ENCODE measurements at regions not wholly inside any gene's neighbourhood (a gene's known extent, or its start where the extent isn't known, plus 50 kb on each side); places are given as distances from the start of the nearest gene placed in this dataset.
A peak's percentile ranks its signal among the peaks of the same experiment; 100 is the strongest.
"Not testable (repeated sequence)": the region's sequence is repeated elsewhere in the genome, so short reads cannot be mapped to it uniquely, and the experiment has no call there.

DNA sequence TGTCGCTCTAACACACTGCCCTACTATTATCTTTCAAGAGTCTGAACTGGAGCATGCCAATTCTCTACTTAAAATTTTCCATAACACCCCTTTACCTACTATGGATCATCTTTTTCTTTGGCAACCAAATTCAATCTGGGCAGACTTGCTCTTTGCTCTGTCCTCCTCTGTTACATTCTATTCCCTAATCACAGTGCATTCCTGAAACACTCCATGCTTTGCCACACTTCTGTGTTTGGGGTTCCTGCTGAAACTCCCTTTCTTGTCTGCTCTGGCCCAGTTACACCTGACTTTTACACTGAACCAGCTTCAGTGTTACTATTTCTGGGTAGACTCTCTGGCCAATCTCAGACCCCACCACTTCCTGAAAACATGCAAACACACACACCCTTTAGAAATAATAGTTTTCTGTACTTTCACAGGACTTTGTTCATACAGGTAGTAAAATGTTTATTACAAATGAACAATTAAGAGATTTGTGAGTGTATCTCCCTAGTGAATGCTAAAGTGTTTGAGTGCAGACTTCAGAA, 119.9 kb upstream of the DCC start:
- no peak for DNase-seq

DNA sequence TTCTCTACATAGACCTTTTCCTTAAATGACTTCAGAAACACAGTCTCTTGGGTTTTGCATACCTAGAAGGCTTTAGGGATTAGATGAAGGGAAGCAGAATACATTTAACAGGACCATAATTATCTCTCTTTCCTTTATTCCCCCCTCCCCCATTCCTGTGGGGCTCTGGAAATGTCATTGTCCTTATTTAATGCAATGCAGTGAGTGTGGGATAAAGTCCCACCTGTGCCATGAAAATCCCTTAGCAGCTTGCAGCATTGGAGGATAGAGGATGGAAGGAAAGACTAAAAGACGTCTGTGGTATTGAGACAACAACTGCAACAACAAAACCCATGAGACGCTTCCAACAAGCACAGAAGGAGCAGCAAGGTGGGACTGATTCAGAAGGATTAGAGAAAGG, 117.8 kb upstream of the DCC start:
- DNase-seq: no peak

GRCh38 chr18:52227536-52227935, 112.5 kb upstream of the DCC start:
- DNase-seq: no peak

DNA sequence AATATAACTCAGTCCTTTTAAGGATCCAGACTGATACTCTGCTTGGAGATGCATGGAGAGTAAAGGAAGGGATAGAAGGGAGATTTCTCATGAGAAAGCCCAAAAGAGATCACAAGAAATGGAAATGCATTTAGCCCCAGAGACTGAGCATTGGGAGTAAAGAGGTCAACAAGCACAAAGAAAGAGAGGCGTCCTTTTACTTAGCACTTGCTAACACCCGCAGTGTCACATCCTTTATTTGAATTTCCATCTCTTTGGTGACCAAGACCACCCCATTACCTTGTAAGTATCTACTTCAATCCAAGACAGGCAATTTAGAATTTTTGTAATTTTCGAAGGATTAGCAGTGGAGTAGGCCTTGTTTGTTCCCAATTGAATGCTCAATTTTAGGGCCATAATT, 111.8 kb upstream of the DCC start:
- DNase-seq: no peak

DNA sequence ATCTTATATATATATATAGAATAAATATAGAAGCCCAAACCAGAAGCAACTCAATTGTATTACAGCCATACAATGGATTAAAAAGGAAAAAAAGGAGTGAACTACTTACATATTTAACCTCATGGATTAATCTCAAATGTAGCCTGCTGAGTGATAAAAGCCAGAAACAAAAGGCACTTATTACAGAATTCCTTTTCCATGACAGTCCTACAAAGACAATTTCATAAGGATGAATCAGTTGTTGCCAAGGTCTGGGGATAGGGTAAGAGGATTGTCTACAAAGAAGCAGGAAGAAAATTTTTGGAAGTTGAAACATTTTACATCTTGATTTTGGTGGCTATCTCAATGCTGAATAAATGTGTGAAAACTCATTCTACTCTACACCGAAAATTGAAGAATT, 103.9 kb upstream of the DCC start:
- no peak for DNase-seq

DNA sequence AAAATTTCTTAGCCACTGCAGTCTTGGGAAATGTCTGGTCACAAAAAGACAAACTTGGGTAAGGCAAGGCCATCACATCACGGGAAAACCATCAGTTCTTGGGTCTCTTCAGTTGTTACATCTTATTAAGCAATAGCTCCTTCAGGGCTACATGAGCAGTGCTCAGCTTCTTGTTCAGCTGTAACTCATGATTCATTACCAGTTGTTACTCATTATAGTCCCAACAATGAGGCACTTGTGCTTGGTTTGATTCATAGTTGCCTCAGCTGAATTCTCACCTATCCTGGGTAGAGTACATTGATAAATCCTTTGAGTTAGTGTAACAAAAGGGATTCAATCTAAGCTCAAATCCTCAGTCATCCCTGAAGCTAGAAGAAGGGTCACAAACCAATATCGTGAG, 102.4 kb upstream of the DCC start:
- no peak for DNase-seq

DNA sequence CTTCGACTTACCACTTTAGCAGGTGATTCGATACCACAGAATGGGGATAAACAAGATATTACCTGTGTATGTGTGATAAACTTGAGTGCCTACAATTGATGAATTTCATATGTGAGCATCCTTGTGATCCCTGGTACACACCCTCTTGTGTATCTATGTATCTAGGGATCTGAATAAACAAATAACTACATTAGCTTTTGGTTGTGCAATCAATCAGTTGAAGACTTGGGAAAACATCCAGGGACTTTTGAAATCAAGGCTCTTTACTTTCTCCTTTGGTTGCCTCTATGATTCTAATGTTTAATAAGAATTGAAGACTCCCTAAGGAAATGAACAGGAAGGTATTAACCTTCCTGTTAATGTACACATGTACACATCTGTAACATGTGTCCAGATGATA, 97.3 kb upstream of the DCC start:
- DNase-seq: no peak

DNA sequence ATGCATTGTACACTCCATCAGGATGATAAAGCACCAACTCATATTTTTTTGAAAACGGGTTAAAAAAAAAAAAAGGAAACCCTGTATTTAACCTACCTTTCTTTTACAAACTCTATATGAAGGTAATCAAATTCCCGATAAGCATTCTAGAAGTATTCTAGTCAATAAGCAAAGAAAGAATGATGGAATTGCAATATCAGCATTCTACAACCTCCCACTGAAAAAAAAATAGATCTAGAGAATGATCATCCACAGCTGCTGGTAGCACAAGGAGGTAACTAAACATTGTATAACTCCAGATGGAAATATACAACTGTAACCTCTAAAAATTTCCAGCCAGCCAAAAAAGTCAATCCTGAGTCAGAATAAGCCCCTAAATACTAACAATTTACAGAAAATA, 95.3 kb upstream of the DCC start:
- no peak for DNase-seq

GRCh38 chr18:52254367-52254766, 85.6 kb upstream of the DCC start:
- DNase-seq: no peak

DNA sequence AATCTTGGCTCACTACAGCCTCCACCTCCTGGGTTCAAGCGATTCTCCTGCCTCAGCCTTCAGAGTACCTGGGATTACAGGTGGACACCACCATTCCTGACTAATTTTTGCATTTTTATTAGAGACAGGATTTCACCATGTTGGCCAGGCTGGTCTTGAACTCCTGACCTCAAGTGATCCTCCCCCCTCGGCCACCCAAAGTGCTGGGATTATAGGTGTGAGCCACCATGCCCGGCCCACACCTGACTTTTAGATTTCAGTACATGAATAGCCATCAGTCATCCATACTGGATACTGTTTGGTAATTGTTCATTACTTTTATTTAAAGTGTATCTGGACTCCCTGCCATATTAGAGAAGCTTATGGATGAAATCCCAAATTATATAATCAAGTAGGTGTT, 82.6 kb upstream of the DCC start:
- not testable (repeated sequence) for DNase-seq

GRCh38 chr18:52275817-52276216, 64.2 kb upstream of the DCC start:
- no peak for DNase-seq

DNA sequence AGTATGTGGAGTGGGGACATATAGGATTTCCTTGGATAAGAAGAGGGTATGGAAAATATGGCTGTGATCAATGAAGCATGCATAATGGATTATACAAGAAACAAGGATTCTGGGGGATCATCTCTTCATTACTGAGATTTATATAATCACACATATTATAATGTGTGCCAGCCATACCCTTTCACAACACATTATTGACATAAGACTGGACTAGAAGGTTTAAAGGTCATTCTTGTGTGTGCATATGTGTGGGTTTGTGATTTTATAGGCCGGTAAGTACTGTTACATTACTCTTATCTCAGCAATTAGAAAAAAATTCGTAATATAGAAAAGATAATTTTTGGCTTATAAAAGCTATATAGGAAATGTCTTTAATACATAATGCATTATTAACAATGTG, 62.2 kb upstream of the DCC start:
- no peak for DNase-seq

- no peak for DNase-seq
Measured at GRCh38 chr18:52278191-52278590, 61.8 kb upstream of the DCC start.

DNA sequence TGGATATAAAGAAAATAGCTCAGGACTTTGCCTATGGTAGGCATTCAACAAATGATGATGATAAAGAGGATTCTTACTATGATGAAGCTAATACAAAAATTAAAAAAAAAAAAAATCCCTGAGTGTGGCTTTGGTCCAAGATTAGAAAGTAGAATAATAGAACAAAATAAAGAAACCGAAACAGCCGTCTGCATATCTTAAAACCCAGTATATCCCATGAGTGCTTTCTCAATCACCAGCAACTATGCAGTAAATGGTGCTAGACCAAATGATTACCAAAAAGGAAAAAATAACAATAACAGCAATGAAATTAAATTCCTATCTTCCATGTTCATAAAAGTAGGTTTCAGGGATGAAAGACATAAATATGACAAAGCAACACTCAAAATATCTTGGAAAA, 59.3 kb upstream of the DCC start:
- no peak for DNase-seq

DNA sequence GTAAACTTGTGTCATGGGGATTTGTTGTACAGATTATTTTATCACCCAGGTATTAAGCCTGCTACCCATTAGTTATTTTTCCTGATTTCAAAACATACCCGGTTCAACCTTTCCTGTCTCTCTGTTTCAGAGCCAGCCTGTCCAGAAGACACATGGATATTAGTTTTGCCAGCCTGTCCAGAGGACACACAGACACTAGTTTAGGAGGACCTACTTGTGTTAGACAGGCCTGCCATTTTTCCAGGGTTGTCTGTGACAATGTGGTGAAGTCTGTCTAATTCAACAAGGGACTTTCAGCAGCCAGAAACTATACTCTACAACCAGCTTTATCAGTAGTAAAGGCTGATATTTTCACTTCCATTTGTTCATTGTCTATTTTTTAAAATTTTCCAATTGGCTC, 56.1 kb upstream of the DCC start:
- DNase-seq: no peak

DNA sequence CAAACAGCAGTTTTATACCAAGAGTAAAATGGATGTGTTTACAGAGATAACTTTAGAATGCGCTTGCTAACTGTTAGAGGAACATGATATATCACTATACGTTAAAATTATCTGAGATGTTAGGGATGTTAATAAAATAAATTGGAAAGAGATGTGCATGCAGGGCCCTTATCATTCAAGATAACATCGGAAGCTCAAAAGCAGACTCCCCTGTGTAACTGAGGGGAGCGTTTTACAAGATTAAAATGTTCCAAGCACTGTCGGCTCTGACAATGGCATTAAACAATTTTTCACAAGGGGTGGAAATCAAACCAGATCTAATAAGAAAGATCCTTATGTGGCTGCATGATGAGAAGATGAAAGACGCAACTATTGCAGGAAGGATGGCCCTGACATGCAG, 53.3 kb upstream of the DCC start:
- DNase-seq: no peak

GRCh38 chr18:52287151-52287550, 52.8 kb upstream of the DCC start:
- DNase-seq: no peak

- DNase-seq: peak; percentile 0 to 3
Measured at GRCh38 chr18:52288403-52289004, 51.5 kb upstream of the DCC start.

DNA sequence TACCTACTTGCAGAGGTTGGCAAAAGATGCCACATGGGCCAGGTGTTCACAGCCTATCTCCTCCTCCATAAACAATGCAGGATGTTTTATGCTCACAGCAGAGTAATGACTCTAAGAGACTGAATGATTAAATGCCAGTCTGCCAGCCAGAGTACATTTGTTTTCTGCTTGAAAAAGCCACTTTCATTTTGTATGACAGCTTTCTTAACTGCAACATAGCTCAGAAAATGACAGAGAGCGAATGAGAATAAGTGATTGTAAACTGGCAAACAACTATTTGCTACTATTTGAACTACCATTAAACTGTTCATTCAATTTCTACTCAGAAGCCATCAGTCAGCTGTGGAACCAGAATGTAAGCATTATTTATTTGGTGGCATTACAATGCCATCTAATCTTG, 50.6 kb upstream of the DCC start:
- DNase-seq: no peak

Measured in AML-193 (cell line).